DMS79 (cell line): ENCODE measurements at regions not wholly inside any gene's neighbourhood (a gene's known extent, or its start where the extent isn't known, plus 50 kb on each side); places are given as distances from the start of the nearest gene placed in this dataset.

Experiments used
- DNase-seq: peaks from one replicate; lab custom pipeline; 2025; lab: John Stamatoyannopoulos, UW

GRCh38 chr18:56278421-56279003, 359.9 kb downstream of the TXNL1 start:
- no peak for DNase-seq

GRCh38 chr18:56276466-56276865, 361.9 kb downstream of the TXNL1 start:
- DNase-seq = no peak

GRCh38 chr18:56273541-56274219, 364.7 kb downstream of the TXNL1 start:
- no peak for DNase-seq

- DNase-seq = no peak
These were observed 367.6 kb downstream of the TXNL1 start for GRCh38 chr18:56270671-56271250.

GRCh38 chr18:56269958-56270357, 368.4 kb downstream of the TXNL1 start:
- DNase-seq = no peak

DNA sequence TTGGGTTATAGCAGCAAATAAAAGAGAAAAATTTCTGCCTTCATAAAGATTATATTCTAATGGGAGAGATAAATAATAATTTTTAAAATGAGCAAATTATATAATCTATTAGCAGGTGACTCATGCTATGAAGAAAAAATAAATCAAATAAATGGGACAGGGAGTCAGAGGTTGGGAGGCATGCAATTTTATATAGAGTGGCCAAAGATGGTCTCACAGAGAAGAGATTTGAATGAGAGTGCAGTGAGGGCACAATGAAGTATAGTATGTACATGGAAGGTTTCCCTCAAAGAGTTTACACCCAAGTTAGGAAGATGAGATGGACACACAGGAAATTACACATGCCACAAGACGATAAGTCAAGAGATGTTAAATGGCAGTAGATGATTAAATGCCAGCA, 369.4 kb downstream of the TXNL1 start:
- DNase-seq = no peak

- DNase-seq = no peak
These were observed 371.1 kb downstream of the TXNL1 start for GRCh38 chr18:56267334-56267733.

GRCh38 chr18:56258178-56258577, 380.2 kb downstream of the TXNL1 start:
- no peak for DNase-seq

GRCh38 chr18:56257205-56257604, 381.2 kb downstream of the TXNL1 start:
- no peak for DNase-seq

- DNase-seq = no peak
These were observed 381.7 kb downstream of the TXNL1 start for GRCh38 chr18:56256659-56257058.

- no peak for DNase-seq
These were observed 383.0 kb downstream of the TXNL1 start for GRCh38 chr18:56255381-56255780.

- DNase-seq = no peak
These were observed 385.9 kb downstream of the TXNL1 start for GRCh38 chr18:56252456-56252855.

- no peak for DNase-seq
These were observed 389.7 kb downstream of the TXNL1 start for GRCh38 chr18:56248610-56249235.

GRCh38 chr18:56246916-56247315, 391.5 kb downstream of the TXNL1 start:
- DNase-seq = no peak

DNA sequence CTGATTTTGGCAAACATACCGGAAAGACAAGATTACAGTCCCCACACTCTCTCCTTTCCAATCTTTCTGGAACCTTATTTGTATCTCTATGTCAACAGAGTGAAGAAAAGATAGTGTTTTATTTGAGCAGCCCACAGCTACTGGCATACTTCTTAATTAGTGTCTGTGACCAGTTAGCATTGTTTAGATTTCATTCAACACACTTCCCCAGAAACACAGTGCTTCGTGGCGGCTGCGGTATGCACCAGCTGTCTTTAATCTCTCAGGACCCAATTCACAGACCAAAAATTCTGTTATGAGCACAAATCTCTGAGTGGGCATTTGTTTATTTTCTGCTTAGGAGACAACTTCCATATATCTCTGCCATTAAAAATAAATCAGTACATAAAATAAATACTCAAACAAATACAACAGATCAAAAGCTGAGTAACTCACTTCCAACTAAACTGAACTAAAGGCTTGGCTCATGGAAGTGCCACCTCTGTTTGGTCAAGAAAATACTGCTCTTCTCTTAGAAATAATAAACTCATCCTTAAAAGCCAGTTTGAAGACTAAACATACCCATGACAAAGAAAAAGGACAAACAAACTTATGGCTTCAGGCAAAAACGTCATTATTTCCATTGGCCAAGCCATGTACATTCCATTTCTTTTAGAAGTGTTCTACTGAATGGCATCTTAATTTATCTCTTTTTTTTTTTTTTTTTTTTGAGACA, 392.4 kb downstream of the TXNL1 start:
- DNase-seq = no peak

GRCh38 chr18:56240405-56240804, 398.0 kb downstream of the TXNL1 start:
- no peak for DNase-seq

GRCh38 chr18:56238576-56238975, 399.8 kb downstream of the TXNL1 start:
- DNase-seq = no peak

- DNase-seq = no peak
These were observed 402.8 kb downstream of the TXNL1 start for GRCh38 chr18:56235481-56236013.

GRCh38 chr18:56235071-56235470, 403.3 kb downstream of the TXNL1 start:
- DNase-seq = no peak

- DNase-seq = no peak
These were observed 404.8 kb downstream of the TXNL1 start for GRCh38 chr18:56233595-56233994.

- no peak for DNase-seq
These were observed 412.4 kb downstream of the TXNL1 start for GRCh38 chr18:56226025-56226424.
